Left ventricle myocardium inferior (tissue), 1 donor: ENCODE measurements at regions not wholly inside any gene's neighbourhood (a gene's known extent, or its start where the extent isn't known, plus 50 kb on each side); places are given as distances from the start of the nearest gene placed in this dataset.

Experiments used
- DNase-seq: peaks from one replicate; pipeline ENCODE4 v3.0.0-alpha.2; 2020
- H3K27ac ChIP-seq: fragments of 200-600 bp; replicated peaks from 2 replicates; pipeline ENCODE4 v1.8.0; 2021
- H3K27me3 ChIP-seq: fragments of 200-600 bp; 2 replicates; pipeline ENCODE4 v1.8.0; 2021; ENCODE audit warnings: low read depth
- H3K36me3 ChIP-seq: fragments of 200-600 bp; 2 replicates; pipeline ENCODE4 v1.8.0; 2021
- H3K4me1 ChIP-seq: fragments of 200-600 bp; 2 replicates; pipeline ENCODE4 v1.8.0; 2021
- H3K4me3 ChIP-seq: fragments of 200-600 bp; 2 replicates; pipeline ENCODE4 v1.8.0; 2021; ENCODE audit warnings: mild to moderate bottlenecking, moderate library complexity
- H3K9me3 ChIP-seq: fragments of 200-600 bp; replicated peaks from 2 replicates; pipeline ENCODE4 v1.8.0; 2021
- CTCF ChIP-seq: fragments of 200-600 bp; IDR thresholded peaks from 2 replicates; pipeline ENCODE4 v1.8.0; 2021; ENCODE audit warnings: antibody characterized with exemption, mild to moderate bottlenecking, borderline replicate concordance
- intact Hi-C: fragments of 100-400 bp; cut with micrococcal nuclease; formaldehyde crosslinking; loops from one replicate; pipeline ENCODE4 v1.11.0; 2022
- donor health status: DM: no; HTN: yes; CAD: no; lungs with severe emphysema.

GRCh38 chr6:119557239-119557638, 207.7 kb upstream of the MAN1A1 start:
- H3K9me3 ChIP-seq, result no peaks in the 10 kb centered on the region
- DNase-seq, result no peak
- no peaks in the 10 kb centered on the region for H3K27me3 ChIP-seq
- no peaks in the 10 kb centered on the region for H3K36me3 ChIP-seq
- no peak for TF ChIP-seq CTCF
- no peak overlapping the region for H3K4me3 ChIP-seq
- no peak overlapping the region for H3K27ac ChIP-seq
- H3K4me1 ChIP-seq, result no peaks in the 10 kb centered on the region
- intact Hi-C loops, result no loop called here

GRCh38 chr6:119552021-119552420, 202.5 kb upstream of the MAN1A1 start:
- H3K36me3 ChIP-seq, result no peaks in the 10 kb centered on the region
- no peak overlapping the region for H3K27ac ChIP-seq
- no peaks in the 10 kb centered on the region for H3K4me1 ChIP-seq
- DNase-seq, result no peak
- TF ChIP-seq CTCF, result no peak
- H3K4me3 ChIP-seq, result no peak overlapping the region
- no peaks in the 10 kb centered on the region for H3K27me3 ChIP-seq
- no peaks in the 10 kb centered on the region for H3K9me3 ChIP-seq
- intact Hi-C loops, result no loop called here

GRCh38 chr6:119547024-119547423, 197.5 kb upstream of the MAN1A1 start:
- H3K27me3 ChIP-seq, result no peaks in the 10 kb centered on the region
- no peaks in the 10 kb centered on the region for H3K4me1 ChIP-seq
- H3K4me3 ChIP-seq, result no peak overlapping the region
- H3K27ac ChIP-seq, result no peak overlapping the region
- intact Hi-C loops, result no loop called here
- no peaks in the 10 kb centered on the region for H3K36me3 ChIP-seq
- TF ChIP-seq CTCF, result no peak
- H3K9me3 ChIP-seq, result no peaks in the 10 kb centered on the region
- no peak for DNase-seq

GRCh38 chr6:119545245-119545644, 195.7 kb upstream of the MAN1A1 start:
- Histone ChIP-seq H3K27me3 (no peaks in the 10 kb centered on the region), H3K4me1 (no peaks in the 10 kb centered on the region), H3K4me3 (no peak overlapping the region), H3K27ac (no peak overlapping the region), H3K36me3 (no peaks in the 10 kb centered on the region), H3K9me3 (no peaks in the 10 kb centered on the region)
- intact Hi-C loops, result no loop called here
- TF ChIP-seq CTCF, result no peak
- no peak for DNase-seq

- Histone ChIP-seq H3K27ac (no peak overlapping the region), H3K4me1 (no peaks in the 10 kb centered on the region), H3K4me3 (no peak overlapping the region), H3K27me3 (no peaks in the 10 kb centered on the region), H3K9me3 (no peaks in the 10 kb centered on the region), H3K36me3 (no peaks in the 10 kb centered on the region)
- TF ChIP-seq CTCF, result no peak
- intact Hi-C loops, result no loop called here
- DNase-seq, result no peak
Measured at GRCh38 chr6:119544325-119545175, 195.0 kb upstream of the MAN1A1 start.
